HepG2 (cell line): ENCODE measurements at regions not wholly inside any gene's neighbourhood (a gene's known extent, or its start where the extent isn't known, plus 50 kb on each side); places are given as distances from the start of the nearest gene placed in this dataset.
A peak's percentile ranks its signal among the peaks of the same experiment; 100 is the strongest.

Source experiments
- ATAC-seq: fragments of 200-7000 bp; cut with Tn5 transposase; 3 replicates; pipeline ENCODE4 v1.9.1; 2020; ENCODE audit warnings: mild to moderate bottlenecking, moderate library complexity
- BruUV-seq: library from RNA; stranded (reverse); fragments of 400-500 nt; replicated peaks from 2 replicates; lab custom pipeline; 2021; lab: Mats Ljungman, UMichigan
- CTCF ChIA-PET: fragments of 300-600 bp; formaldehyde crosslinking; extraction: SDS; loops from one replicate; lab custom pipeline; 2021; ENCODE audit warnings: low total read pairs, inconsistent platforms, low intra/inter-chr PET ratio; lab: Yijun Ruan, JAX
- POLR2A ChIA-PET: fragments of 350-600 bp; sonication (Branson Sonifier 250); formaldehyde crosslinking; loops from one replicate; lab custom pipeline; 2020; ENCODE audit warnings: antibody characterized with exemption, inconsistent platforms; lab: Yijun Ruan, JAX
- DNase-seq: peaks from one replicate; pipeline ENCODE4 v3.0.0-alpha.2; 2015; ENCODE audit warnings: low spot score
- FAIRE-seq: peaks from 3 replicates; lab custom pipeline; 2011; peaks lifted over from hg19 to GRCh38; lab: Jason Lieb, UNC
- H2AFZ ChIP-seq: one replicate; pipeline ENCODE4 v1.6.1; 2011; ENCODE audit warnings: low read length, inconsistent platforms
- H3K27ac ChIP-seq: fragments of 300-600 bp; 3 replicates; pipeline ENCODE4 v1.8.0; 2011; ENCODE audit warnings: mixed run types, mild to moderate bottlenecking, mixed read lengths, low read length, inconsistent platforms; ENCODE audit not compliant: insufficient read depth; ENCODE audit errors: extremely low read length
- H3K27me3 ChIP-seq, 2 experiments: fragments of 200-600 bp in 1 of 2; 2 replicates in 1 of 2; 3 replicates in 1 of 2; pipeline versions ENCODE4 v1.6.0 to v1.8.0; 2011; ENCODE audit warnings: low read length in 2 of 2, mild to moderate bottlenecking in 2 of 2, moderate library complexity in 2 of 2, inconsistent platforms in 1 of 2; ENCODE audit not compliant: insufficient read depth in 2 of 2, control insufficient read depth in 1 of 2
- H3K36me3 ChIP-seq, 2 experiments: fragments of 200-600 bp in 1 of 2; replicated peaks in 1 of 2; 2 replicates in 1 of 2; 3 replicates in 1 of 2; pipeline versions ENCODE4 v1.5.1 to v1.8.0; 2011; ENCODE audit warnings: low read length in 2 of 2, inconsistent platforms in 1 of 2; ENCODE audit not compliant: insufficient read depth in 2 of 2, control insufficient read depth in 1 of 2
- H3K4me1 ChIP-seq: 2 replicates; pipeline ENCODE4 v1.5.1; 2012; ENCODE audit warnings: low read length, inconsistent platforms; ENCODE audit not compliant: insufficient read depth
- H3K4me2 ChIP-seq: 2 replicates; pipeline ENCODE4 v1.6.0; 2011; ENCODE audit warnings: low read depth, low read length, inconsistent platforms
- H3K4me3 ChIP-seq, 3 experiments: fragments of 200-600 bp in 1 of 3; sonication (generic), shearing (Covaris generic) in 1 of 3; replicated peaks in 1 of 3; 2 replicates each; pipeline ENCODE4 v1.5.1; 2011 to 2016; ENCODE audit warnings: low read length in 3 of 3, inconsistent platforms in 2 of 3, low read depth in 2 of 3, mild to moderate bottlenecking in 2 of 3, control low read depth in 1 of 3, mixed read lengths in 1 of 3; ENCODE audit not compliant: insufficient read depth in 1 of 3
- H3K79me2 ChIP-seq: one replicate; pipeline ENCODE4 v1.6.1; 2011; ENCODE audit warnings: low read length, inconsistent platforms; ENCODE audit not compliant: insufficient read depth
- H3K9ac ChIP-seq: 2 replicates; pipeline ENCODE4 v1.6.0; 2011; ENCODE audit warnings: mild to moderate bottlenecking, low read depth, low read length, inconsistent platforms; ENCODE audit not compliant: insufficient read depth
- H3K9me3 ChIP-seq: 2 replicates; pipeline ENCODE4 v1.5.1; 2012; ENCODE audit warnings: mild to moderate bottlenecking, low read length
- H4K20me1 ChIP-seq: 2 replicates; pipeline ENCODE4 v1.6.0; 2011; ENCODE audit warnings: inconsistent platforms, mild to moderate bottlenecking, low read length, moderate library complexity; ENCODE audit not compliant: insufficient read depth
- FOXA3 ChIP-seq: IDR thresholded peaks from 2 replicates; pipeline ENCODE4 v1.6.1; 2016; ENCODE audit warnings: missing genetic modification reagents, missing compliant biosample characterization
- HCFC1 ChIP-seq: fragments of 150-350 bp; IDR thresholded peaks from 2 replicates; pipeline ENCODE4 v1.6.1; 2014; ENCODE audit warnings: low read depth, low read length
- MED13 ChIP-seq: sonication (generic); formaldehyde crosslinking; IDR thresholded peaks from 2 replicates; pipeline ENCODE4 v1.5.0; 2020; ENCODE audit warnings: missing genetic modification reagents
- NFYB ChIP-seq: sonication (generic); formaldehyde crosslinking; IDR thresholded peaks from 2 replicates; pipeline ENCODE4 v1.4.0; 2020; ENCODE audit warnings: missing genetic modification reagents
- NFYC ChIP-seq: IDR thresholded peaks from 2 replicates; pipeline ENCODE4 v1.6.1; 2016; ENCODE audit warnings: missing genetic modification reagents, missing compliant biosample characterization
- PHB2 ChIP-seq: fragments of 450-650 bp; IDR thresholded peaks from 2 replicates; pipeline ENCODE4 v1.6.1; 2018; ENCODE audit not compliant: partially characterized antibody
- PHF8 ChIP-seq: sonication (generic); formaldehyde crosslinking; IDR thresholded peaks from 2 replicates; pipeline ENCODE4 v1.5.0; 2020; ENCODE audit warnings: missing genetic modification reagents
- TAF15 ChIP-seq: fragments of 200-400 bp; formaldehyde crosslinking; IDR thresholded peaks from one replicate; pipeline ENCODE4 v1.6.1; 2018; ENCODE audit warnings: mild to moderate bottlenecking, low read depth, low read length; ENCODE audit not compliant: poor library complexity, severe bottlenecking
- TERF1 ChIP-seq: sonication (generic); formaldehyde crosslinking; IDR thresholded peaks from 2 replicates; pipeline ENCODE4 v1.8.0; 2022; ENCODE audit warnings: mild to moderate bottlenecking, missing genetic modification reagents, moderate library complexity
- ZBTB20 ChIP-seq: sonication (generic); formaldehyde crosslinking; IDR thresholded peaks from 2 replicates; pipeline ENCODE4 v1.8.1; 2023; ENCODE audit warnings: missing genetic modification reagents, low read depth, mild to moderate bottlenecking, borderline replicate concordance
- ZBTB37 ChIP-seq: sonication (generic); formaldehyde crosslinking; IDR thresholded peaks from 2 replicates; pipeline ENCODE4 v1.4.0; 2020; ENCODE audit warnings: mild to moderate bottlenecking, missing genetic modification reagents
- ZKSCAN5 ChIP-seq: sonication (generic); formaldehyde crosslinking; IDR thresholded peaks from 2 replicates; pipeline ENCODE4 v1.5.1; 2020; ENCODE audit warnings: mild to moderate bottlenecking, missing genetic modification reagents
- ZNF143 ChIP-seq: sonication (generic); formaldehyde crosslinking; IDR thresholded peaks from 2 replicates; pipeline ENCODE4 v1.4.0; 2020; ENCODE audit warnings: missing genetic modification reagents
- ZNF18 ChIP-seq: sonication (generic); formaldehyde crosslinking; IDR thresholded peaks from 2 replicates; pipeline ENCODE4 v1.8.0; 2022; ENCODE audit warnings: mild to moderate bottlenecking, missing genetic modification reagents; ENCODE audit not compliant: insufficient replicate concordance
- ZNF282 ChIP-seq: fragments of 450-650 bp; IDR thresholded peaks from 2 replicates; pipeline ENCODE4 v1.6.1; 2018; ENCODE audit not compliant: partially characterized antibody
- ZNF570 ChIP-seq: sonication (generic); formaldehyde crosslinking; IDR thresholded peaks from 2 replicates; pipeline ENCODE4 v1.4.0; 2020; ENCODE audit warnings: mild to moderate bottlenecking, missing genetic modification reagents, borderline replicate concordance
- ZNF720 ChIP-seq: sonication (generic); formaldehyde crosslinking; IDR thresholded peaks from 2 replicates; pipeline ENCODE4 v1.4.0; 2020; ENCODE audit warnings: missing genetic modification reagents
- WGBS: methylation state at CpG from one replicate; pipeline ENCODE4 v1.1.6; 2017; ENCODE audit warnings: low lambda C conversion rate; 5-methylcytosine and 5-hydroxymethylcytosine counted together
- in situ Hi-C: cut with HindIII; loops from 2 replicates; pipeline ENCODE4 v1.10.0; 2017; ENCODE audit warnings: low pct_unique_long_range_greater_than_20kb; ENCODE audit not compliant: extremely low pct_ligation_motif_present
- intact Hi-C: fragments of 100-400 bp; cut with micrococcal nuclease; formaldehyde crosslinking; loops from one replicate; pipeline ENCODE4 v1.10.0; 2022; ENCODE audit not compliant: unreplicated experiment

GRCh38 chr22:26970809-26971394 is 313.5 kb downstream of the MIAT start:
- ATAC-seq: no peak
- Histone ChIP-seq H3K36me3 (no peaks in the 10 kb centered on the region), H4K20me1 (no peaks in the 10 kb centered on the region), H3K4me1 (no peaks in the 10 kb centered on the region), H3K4me2 (no peak overlapping the region), H3K27me3 (no peaks in the 10 kb centered on the region), H2AFZ (no peak overlapping the region), H3K4me3 (no peak overlapping the region), H3K79me2 (no peaks in the 10 kb centered on the region), H3K27ac (no peak overlapping the region), H3K9me3 (no peaks in the 10 kb centered on the region), H3K9ac (no peak overlapping the region)
- no peak for TF ChIP-seq TERF1 (CRISPR knock-in tag)
- peak; percentile 45; the same call in 1 of the 2 replicates for TF ChIP-seq ZNF143
- 0 out of 2 replicates have a peak, but pooled peaks have one; percentile 15 for TF ChIP-seq NFYC
- peak; percentile 46; the same call in 1 of the 2 replicates for TF ChIP-seq NFYB (CRISPR knock-in tag)
- CTCF ChIA-PET: no interaction called here
- intact Hi-C loops (no loop called here), in situ Hi-C loops (no loop called here)
- WGBS: 0% methylated on average over 5 of the region's 5 CpGs
- no TSS peak for BruUV-seq
- no peak for FAIRE-seq
- no peak for DNase-seq
- POLR2A ChIA-PET: no interaction called here

GRCh38 chr22:26972286-26972685 is 314.9 kb downstream of the MIAT start:
- no peak overlapping the region for H3K27ac ChIP-seq
- ChIA-PET POLR2A (no interaction called here), CTCF (no interaction called here)
- no peak for FAIRE-seq
- WGBS: 6% methylated on average over 6 of the region's 6 CpGs
- H3K9me3 ChIP-seq: no peaks in the 10 kb centered on the region
- H3K36me3 ChIP-seq: no peaks in the 10 kb centered on the region
- BruUV-seq: no TSS peak
- H2AFZ ChIP-seq: no peak overlapping the region
- no peaks in the 10 kb centered on the region for H4K20me1 ChIP-seq
- no peak overlapping the region for H3K4me3 ChIP-seq
- no peak for DNase-seq
- ATAC-seq: no peak
- intact Hi-C loops: no loop called here
- no peak overlapping the region for H3K4me2 ChIP-seq
- H3K4me1 ChIP-seq: no peaks in the 10 kb centered on the region
- no peak overlapping the region for H3K9ac ChIP-seq
- H3K79me2 ChIP-seq: no peaks in the 10 kb centered on the region
- in situ Hi-C loops: no loop called here
- H3K27me3 ChIP-seq: no peaks in the 10 kb centered on the region
- TF ChIP-seq ZNF720: no peak
- no peak for TF ChIP-seq MED13 (CRISPR knock-in tag)
- no peak for TF ChIP-seq PHB2
- TF ChIP-seq PHF8 (CRISPR knock-in tag): no peak
- TF ChIP-seq HCFC1: no peak
- no peak for TF ChIP-seq ZBTB37 (CRISPR knock-in tag)
- TF ChIP-seq ZNF282: no peak
- TF ChIP-seq TAF15: no peak
- no peak for TF ChIP-seq ZBTB20
- no peak for TF ChIP-seq ZNF18
- no peak for TF ChIP-seq ZKSCAN5
- no peak for TF ChIP-seq ZNF570 (CRISPR knock-in tag)
- TF ChIP-seq FOXA3 (CRISPR knock-in tag): no peak
